ENCODE measurements at regions not wholly inside any gene's neighbourhood (a gene's known extent, or its start where the extent isn't known, plus 50 kb on each side); places are given as distances from the start of the nearest gene placed in this dataset.

DNA sequence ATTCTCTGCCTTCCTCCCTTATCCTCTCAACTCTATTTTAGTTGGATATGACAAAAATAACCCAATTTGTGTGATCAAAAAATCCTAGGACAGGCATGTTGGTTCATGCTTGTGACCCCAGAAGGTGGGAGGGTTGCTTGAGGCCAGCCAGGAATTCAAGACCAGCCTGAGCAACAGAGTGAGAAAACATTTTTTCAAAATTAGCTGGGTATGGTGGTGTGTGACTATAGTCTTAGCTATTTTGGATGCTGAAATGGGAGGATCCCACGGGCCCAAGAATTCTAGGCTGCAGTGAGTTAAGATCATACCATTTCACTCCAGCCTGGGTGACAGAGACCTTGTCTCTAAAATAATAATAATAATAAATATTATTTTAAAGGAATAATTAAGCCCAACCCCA, 1383.1 kb upstream of the ADGRL2 start:
- DNase-seq (ENCODE audit: low read depth), result no peak

DNA sequence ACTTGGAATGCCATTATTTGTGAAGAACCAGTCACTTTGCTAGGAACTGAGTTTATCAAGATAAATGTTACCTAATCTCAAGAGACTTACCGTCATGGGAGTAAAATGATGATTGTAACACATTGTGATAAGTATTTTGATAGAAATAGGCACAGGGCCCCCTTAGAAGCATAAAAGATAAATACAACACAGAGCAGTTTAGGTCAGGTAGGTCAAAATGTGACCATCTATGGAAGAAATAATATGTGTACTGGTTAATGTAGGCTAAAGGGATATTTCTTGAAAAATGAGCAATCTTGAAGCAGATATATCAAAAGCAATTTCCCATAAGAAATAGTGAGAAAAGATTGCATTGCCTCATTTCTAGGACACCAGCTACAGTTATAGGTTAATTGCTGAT, 1386.8 kb upstream of the ADGRL2 start:
- DNase-seq (ENCODE audit: low read depth), result no peak

DNA sequence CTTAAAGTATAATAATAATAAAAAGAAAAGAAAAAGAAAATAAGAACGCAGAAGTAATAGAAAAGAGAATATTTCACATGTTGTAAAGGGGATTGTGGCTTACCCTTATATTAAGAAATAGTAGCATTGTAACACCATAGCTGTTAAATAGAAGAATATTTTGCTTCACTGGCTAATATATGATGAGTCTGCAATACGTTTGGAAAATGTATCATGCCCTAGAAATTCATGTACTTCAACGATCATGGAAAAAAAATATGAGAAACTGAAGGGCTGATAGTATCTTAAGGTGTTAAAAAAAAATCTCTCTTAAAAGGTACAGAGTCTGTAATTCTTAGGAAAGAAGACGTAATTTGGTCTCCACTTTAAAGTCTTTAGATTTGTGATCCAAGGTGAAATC, 1390.5 kb upstream of the ADGRL2 start:
- no peak for DNase-seq (ENCODE audit: low read depth)

DNA sequence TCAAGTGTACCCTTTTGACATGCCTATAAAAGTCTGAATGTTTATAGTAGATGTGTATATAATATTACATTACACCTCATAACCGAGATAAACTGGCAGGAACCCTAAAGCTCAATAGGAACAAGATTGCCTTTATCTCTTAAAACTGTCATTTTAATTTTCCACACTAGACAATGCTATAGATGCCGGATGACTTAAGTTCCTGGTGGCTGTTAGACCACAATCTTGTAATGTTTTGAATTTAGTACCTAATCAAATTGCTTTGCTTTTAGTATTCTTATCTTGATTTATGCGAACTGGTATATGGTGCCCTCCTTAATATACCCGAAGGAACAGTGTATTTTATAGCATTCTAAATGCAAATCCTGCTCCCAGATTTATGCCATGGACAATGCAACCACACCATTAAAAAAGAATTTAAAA, 1397.0 kb upstream of the ADGRL4 start:
- DNase-seq (ENCODE audit: low read depth), result no peak

DNA sequence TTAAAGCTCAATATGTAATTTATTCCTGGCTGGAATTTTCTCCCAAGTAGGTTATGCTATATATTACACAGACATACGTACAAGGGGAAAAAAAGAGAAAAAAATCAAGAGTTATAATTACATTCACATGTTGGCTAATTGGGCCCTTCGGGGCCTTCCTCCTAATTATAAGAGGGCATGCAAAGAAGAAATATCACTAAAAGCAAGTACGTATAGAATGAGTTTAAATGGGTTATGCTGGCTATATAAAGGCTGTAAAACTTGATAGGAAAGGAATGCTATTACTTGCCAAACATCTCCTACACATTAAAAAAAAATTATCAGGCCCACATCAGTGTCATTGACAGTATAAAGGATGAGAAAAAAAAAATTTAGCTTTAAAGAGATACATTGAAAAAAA, 1396.1 kb upstream of the ADGRL4 start:
- DNase-seq (ENCODE audit: low read depth), result no peak

DNA sequence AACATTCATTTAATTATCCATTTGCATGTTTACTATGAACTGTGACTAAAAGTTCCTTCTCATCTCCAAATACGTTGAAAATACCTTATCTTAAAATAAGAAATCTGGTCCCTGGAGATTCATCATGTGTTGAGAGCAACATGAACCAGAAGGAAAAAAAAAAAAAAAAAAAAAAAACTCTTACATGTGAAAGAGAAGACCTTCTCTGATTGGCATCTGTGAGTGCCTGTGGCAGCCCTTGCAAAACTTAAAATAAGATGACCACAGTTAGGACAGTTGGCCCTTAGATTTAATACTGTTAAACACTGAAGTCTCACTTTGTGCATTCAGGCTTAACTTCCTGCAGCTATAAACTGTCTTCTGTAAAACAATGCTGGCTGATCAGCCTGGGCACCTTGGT, 1395.2 kb upstream of the ADGRL4 start:
- no peak for DNase-seq (ENCODE audit: low read depth)

DNA sequence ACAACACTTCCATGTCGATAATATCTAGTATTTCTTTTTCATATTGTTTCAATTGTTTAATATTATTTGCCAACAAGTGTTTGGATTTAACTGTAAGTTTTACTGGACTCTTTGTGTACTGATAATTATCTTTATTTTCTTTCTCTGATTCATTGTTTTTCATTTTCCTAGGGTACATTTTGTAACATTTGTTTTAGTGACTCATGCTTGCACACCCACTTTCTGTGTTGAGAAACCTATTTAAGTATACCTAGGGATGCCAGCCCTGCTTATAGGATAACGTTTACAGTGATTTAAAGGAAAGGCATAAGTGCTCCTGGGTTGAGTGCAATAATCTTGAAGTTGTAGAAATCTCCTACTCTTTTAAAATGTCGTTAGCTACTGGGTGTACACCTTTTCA, 1386.0 kb upstream of the ADGRL4 start:
- no peak for DNase-seq (ENCODE audit: low read depth)

DNA sequence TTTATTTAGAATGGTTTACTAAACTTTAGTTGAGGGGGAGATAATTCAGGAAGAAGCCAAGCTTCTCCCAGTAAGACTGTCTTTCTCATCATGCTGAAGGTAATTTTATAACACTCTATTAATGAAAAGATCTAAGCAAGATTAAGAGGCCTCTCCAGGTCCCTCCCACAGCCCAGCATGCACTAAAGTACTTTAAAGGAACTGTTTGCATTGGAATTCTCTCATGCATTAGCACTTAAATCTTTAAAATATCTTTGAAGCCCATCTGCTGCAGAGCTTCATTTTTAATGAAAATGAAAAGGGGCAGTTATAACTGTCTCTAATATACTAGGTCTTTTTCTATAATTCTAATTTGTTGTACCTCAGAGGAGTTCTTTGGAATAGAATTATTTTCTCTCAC, 1379.1 kb upstream of the ADGRL4 start:
- no peak for DNase-seq (ENCODE audit: low read depth)

DNA sequence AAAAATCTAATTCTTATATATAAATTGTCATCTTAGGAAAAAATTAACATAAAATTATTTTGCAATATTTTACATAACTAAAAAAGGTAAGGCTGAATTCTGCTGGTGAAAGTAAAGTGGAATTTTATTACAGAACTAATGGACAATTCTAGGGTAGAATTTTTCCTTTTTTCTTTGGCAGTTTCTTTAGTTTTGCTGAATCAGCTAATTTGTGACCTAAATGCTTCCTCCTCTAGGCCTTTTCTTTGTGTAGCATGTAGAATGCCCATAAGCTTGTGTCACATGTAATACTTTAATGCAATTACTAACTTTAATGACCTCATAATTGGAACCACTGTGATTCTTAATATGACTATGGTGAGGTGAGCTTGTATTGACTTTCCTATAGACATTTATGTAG, 1378.4 kb upstream of the ADGRL4 start:
- no peak for DNase-seq (ENCODE audit: low read depth)

DNA sequence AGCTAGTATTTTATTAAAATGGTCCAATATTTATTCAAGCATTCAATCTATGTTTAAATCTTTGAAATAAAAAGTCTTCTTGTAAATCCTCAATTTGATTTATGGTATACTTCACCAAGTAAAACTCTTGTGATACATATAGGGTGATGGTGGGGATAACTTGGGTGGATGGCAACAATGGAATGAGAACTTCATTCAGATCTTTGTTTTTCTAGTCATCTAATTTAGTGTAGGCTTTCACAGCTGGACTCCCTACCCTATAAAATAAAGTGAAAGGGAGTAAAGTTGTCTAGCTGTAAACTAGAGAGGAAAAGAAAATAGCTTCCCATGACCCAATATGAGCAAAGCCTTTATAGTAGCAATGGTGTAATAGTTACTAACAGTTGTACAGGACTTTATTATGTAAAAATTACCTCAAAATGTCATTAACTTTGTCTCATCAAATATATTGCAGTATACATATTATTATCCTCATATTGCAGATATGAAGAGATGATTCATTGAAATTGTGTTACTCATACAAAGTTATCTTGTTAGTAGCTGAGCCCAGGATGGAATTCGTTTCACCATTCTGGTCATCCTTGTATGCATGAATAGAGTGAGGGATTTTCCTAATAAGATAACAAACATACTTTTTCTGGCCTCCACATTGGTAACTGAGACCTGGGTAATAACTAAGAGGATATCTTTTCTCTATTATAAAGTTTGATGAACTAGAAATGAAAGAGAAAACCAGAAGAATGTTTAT, 1377.7 kb upstream of the ADGRL4 start:
- DNase-seq (ENCODE audit: low read depth), result no peak

DNA sequence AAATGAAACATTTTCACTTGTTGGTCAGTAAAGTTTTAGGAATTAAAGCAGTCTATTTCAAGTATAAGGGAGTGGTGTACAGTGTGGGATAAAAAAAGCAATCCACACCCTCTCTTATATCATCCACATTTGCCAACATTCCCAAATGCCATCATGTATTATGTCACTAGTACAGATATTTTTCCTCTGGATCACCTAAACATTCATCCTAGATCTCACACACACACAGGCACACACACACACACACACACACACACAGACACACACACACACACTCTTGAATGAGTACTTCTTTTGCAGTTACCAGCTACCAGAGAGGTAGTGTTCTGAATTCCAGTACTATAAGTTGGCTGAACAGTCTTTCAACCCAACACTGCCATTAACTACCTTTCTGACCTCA, 1369.1 kb upstream of the ADGRL4 start:
- no peak for DNase-seq (ENCODE audit: low read depth)

DNA sequence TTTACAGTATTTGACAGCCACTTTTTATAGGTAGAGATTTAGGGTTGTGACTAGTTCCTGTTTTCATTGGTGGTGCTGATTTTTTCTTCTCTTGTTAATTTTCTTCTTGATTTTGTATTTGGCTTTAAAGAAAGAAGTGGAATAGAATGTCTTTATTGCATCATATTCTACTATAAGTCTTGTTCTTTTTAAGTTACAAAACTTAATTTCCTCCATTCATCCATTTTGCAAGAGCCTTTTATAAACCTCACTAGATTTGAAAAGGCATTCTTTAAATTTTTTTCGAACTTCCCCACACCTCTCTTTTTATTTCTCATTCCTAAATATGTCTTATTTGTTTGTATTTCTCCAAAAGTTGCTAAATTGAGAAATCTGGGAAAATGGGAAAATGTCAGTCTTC, 1368.6 kb upstream of the ADGRL4 start:
- no peak for DNase-seq (ENCODE audit: low read depth)

DNA sequence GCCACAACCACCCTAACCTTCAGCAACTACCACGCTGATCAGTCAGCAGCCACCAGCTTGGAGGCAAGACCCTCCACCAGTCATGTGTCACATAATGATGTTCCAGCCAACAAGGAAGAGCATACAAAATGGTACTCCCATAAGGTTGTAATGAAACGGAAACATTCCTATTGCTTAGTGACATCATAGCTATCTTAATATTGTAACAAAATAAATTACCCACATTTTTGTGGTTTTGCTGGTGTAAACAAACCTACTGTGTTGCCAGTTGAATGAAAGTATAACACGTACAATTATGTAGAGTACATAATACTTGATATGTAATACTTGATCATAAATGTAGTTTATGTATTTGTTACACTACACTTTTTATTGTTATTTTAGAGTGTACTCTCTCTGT, 1363.2 kb upstream of the ADGRL4 start:
- DNase-seq (ENCODE audit: low read depth), result no peak

DNA sequence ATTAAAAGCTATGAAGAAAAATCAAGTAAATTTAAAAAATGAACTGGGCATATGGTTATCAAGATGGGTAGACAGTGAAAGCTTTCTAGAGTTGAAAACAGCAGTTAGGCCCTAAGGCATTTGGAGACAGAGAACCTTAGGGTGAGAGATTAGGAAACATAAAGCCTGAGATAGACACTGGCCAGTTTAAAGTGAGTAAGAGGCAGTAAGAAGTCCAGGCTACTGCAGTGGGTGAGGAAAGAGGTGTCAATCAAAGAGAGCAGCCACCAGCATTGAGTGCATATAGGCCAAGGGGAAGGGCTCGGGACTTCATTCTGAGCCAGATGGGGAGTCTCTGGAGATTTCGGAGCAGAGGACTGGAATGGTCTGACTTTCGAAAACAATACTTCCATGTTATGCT, 1360.5 kb upstream of the ADGRL4 start:
- DNase-seq (ENCODE audit: low read depth), result no peak

DNA sequence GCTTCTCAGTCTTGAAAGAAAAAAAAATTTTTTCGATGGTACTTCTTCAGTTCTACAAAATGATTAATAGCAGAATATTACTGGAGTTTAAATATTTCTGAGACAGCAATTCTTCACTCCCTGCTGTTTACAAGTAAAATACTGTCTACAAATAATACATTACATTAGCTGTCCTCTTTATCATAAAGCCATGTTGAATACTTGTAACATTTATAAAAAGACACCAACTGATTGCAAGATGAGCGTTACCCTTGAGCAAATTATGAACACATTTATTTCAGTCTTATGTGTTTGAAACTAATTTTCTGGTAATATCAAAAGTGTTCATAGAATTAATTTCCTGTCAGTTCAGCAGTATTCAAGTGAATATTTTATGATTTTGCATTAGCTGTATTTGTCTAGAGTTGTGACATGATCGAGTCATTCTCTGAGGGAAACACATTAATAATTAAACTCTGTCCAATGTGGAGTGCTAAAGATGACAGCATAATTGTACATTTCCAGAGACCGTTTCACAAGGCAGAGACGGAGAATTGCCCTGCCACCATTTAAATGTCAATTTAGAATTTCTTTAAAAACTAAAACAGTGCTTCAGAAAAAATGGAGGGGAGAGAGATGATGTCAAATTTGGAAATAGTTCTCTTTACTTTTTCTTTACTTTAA, 1359.0 kb upstream of the ADGRL4 start:
- DNase-seq (ENCODE audit: low read depth), result no peak

DNA sequence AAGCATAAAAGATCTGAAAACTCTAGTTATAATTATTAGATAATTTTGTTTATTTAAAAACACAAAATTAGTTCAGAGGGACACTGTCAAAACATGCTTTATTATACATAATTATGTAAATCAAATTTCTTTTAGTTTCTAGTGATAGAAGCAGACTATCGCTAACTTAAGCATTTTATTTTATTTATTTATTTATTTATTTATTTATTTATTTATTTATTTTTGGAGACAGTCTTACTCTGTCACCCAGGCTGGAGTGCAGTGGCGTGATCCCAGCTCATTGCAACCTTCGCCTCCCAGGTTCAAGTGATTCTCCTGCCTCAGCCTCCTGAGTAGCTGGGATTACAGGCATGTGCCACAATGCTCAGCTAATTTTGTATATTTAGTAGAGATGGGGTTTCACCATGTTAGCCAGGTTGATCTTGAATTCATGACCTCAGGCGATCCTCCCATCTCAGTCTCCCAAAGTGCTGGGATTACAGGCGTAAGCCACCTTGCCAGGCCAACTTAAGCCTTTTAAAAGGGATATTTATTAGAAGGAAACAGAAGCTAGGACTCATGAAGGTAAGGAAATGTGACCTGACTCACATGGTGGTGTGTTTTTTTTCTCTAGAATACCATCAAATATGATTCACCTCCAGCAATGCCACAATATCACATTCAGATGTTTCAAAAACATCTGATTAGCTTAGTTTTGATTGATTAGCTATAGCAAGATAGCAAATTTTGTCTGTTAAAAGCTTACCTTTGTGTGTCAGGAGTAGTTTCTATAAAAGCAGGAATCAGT, 1357.4 kb upstream of the ADGRL4 start:
- DNase-seq (ENCODE audit: low read depth), result no peak

DNA sequence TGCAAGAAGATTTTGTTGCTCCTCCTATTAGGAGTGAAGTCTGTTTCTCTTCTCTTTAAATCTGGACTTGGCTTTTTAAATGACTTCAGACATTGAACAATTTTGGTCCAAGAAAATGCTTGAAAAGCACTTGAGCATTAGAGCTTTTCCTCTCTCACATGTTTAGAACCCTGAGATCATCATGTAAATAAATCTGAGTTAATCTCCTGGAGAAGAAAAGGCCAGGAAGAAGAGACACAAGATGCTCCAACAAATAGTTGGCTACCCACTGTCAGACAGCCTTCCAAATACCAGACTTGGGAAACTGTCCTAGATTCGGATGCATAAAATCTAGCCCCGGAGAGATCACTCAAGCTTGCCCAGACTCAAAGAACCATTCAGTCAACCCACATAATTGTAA, 1353.1 kb upstream of the ADGRL4 start:
- DNase-seq (ENCODE audit: low read depth), result no peak

DNA sequence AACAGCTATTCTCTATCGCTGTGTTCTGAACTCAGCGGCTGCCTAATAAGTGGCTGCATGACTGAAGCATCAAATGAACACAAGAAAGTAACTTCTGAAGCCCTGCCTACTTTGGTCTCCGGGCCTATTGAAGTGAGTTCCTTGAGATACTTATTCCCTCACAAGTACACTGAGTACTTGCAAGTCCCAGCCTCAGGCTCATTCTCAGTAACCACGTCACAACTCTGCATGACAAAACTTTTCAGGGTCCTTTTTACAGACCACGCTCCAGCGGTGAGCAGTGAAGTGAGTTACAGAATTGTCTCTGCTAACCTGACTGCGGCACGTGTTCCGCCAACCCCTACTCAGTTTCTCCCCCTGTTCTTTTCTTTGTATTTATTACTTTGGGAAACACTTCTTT, 1342.7 kb upstream of the ADGRL4 start:
- DNase-seq (ENCODE audit: low read depth), result no peak

DNA sequence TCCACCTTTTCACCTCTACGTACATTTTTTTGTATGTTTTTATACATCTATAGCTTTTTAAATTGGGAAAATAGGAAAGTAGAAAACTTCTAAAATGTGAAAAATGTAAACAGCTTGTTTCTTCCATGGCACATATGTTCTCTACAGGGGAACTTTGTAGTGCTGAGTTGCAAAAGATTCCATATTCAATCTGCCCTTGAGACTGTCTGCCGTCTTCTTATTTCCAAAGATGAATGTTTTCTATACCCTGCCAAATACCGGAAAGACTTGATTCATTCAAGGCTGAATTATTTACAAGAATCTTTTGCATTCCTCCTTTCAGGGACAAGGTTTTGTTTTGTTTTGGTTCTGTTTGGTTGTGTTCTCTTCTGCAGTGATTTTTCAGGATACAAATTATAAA, 1334.5 kb upstream of the ADGRL4 start:
- no peak for DNase-seq (ENCODE audit: low read depth)

DNA sequence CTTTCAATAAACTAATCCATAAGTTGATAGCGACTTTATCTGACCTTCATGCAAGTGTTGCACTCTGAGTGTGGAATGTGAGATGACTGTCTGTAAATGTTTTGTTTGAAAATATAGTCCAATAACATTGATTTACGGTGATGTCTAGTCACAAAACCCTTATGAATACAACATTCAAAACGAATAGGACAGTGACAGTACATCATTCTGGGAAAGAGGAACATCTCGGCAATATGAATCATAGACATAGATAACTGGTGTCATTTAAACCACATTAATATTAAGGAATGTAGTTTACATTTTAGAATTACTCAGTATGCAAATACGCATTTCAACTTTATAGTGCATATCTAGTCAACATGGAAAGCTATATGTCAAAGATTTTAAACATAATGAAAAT, 1311.6 kb upstream of the ADGRL4 start:
- DNase-seq (ENCODE audit: low read depth), result no peak

DNA sequence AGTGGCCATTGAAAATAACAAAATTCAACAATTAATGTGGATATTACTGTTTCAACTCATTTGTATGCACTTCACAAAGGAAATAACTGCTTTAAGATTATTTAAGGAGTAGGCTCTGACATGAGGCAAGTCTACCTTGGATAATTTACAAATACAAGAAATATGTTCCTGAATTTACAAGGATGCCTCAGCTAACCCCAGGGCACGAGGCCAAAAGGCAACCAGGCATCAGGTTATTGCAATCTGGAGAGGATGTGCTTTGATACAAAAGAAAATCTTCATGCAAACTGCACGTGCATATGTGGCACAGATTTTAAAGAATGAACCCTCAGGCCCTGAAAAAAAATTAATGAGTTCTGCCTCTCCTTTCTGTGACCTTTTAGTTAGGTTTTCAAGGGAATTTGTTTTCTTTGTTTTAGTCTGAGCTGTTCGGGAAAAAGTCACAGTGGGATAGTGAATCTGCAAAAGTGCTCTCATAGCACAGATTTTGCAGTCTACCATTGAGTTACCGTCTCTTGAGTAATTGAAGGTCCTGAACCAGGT, 1304.2 kb upstream of the ADGRL4 start:
- DNase-seq (ENCODE audit: low read depth), result no peak

DNA sequence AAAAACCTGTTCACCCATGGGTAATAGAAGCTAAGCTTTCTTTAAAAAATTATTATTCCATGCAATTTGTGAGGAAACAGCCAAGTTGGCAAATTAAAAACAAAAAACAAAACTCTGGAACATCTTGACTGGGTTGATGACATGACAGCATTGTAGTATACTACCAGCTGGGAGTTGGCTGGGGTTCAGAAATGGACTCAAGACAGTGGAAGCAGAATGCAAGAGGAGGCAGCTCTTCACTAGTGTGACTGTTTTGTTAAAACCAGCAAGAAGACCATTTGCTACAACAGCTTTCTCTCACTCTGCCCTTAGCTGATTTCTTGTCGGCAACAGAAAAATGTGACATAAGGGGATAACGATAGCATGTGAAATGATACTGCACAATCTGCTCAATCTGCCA, 1298.9 kb upstream of the ADGRL4 start:
- no peak for DNase-seq (ENCODE audit: low read depth)

DNA sequence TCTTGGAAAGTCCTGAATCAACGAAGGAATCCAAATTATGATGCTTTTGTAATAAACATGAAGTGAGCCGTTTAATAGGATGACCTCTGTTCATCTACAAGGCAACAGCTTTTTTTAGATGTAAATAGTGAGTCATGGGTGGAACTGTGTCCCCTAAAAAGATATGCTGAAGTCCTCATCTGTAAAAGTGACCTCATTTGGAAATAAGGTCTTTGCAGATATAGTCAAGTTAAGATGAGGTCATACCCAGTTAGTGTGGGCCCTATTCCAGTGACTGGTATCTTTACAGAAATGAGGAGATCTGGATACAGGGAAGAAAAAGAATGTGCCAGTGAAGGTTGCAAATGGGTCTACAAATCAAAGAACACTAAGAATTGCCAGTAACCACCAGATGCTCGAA, 1287.3 kb upstream of the ADGRL4 start:
- no peak for DNase-seq (ENCODE audit: low read depth)

All from activated T-cell treated with anti-CD3 and anti-CD28 coated beads for 48 hours (primary cell).